Endothelial cell of umbilical vein (primary cell): ENCODE measurements at regions not wholly inside any gene's neighbourhood (a gene's known extent, or its start where the extent isn't known, plus 50 kb on each side); places are given as distances from the start of the nearest gene placed in this dataset.

Experiments
- BruUV-seq: library from RNA; stranded (reverse); fragments of 400-500 nt; replicated peaks from 2 replicates; lab custom pipeline; 2021; lab: Mats Ljungman, UMichigan
- CTCF ChIA-PET: fragments of 300-600, 350-600 bp; sonication (Branson Sonifier 250); formaldehyde crosslinking; loops from one replicate; lab custom pipeline; 2021; ENCODE audit warnings: antibody characterized with exemption, inconsistent platforms; lab: Charles Lee
- POLR2A ChIA-PET: fragments of 300-600, 350-600 bp; sonication (Branson Sonifier 250); formaldehyde crosslinking; loops from one replicate; lab custom pipeline; 2021; ENCODE audit warnings: antibody characterized with exemption, inconsistent platforms; lab: Charles Lee
- DNase-seq: peaks from one replicate; pipeline ENCODE4 v3.0.0-alpha.2; 2011; ENCODE audit warnings: low read depth, low spot score
- FAIRE-seq: peaks from 2 replicates; lab custom pipeline; 2011; peaks lifted over from hg19 to GRCh38; lab: Jason Lieb, UNC
- H2AFZ ChIP-seq: 2 replicates; pipeline ENCODE4 v1.6.0; 2012; ENCODE audit warnings: low read depth, low read length, control low read depth, inconsistent platforms
- H3K27ac ChIP-seq: 2 replicates; pipeline ENCODE4 v1.5.1; 2011; ENCODE audit warnings: low read depth, mild to moderate bottlenecking, control low read depth, low read length, moderate library complexity; ENCODE audit not compliant: insufficient read depth
- H3K27me3 ChIP-seq, 2 experiments: 2 replicates each; pipeline versions ENCODE4 v1.6.0 to v1.6.1; 2011; ENCODE audit warnings: low read length in 2 of 2, mixed read lengths in 1 of 2; ENCODE audit not compliant: control insufficient read depth in 2 of 2, insufficient read depth in 2 of 2
- H3K36me3 ChIP-seq, 2 experiments: 2 replicates in 1 of 2; 3 replicates in 1 of 2; pipeline ENCODE4 v1.5.1; 2011; ENCODE audit warnings: low read length in 2 of 2, mild to moderate bottlenecking in 1 of 2, moderate library complexity in 1 of 2; ENCODE audit not compliant: control insufficient read depth in 2 of 2, insufficient read depth in 2 of 2; ENCODE audit errors: extremely low read depth in 1 of 2
- H3K4me1 ChIP-seq: 3 replicates; pipeline ENCODE4 v1.5.1; 2011; ENCODE audit warnings: mild to moderate bottlenecking, low read length; ENCODE audit not compliant: control insufficient read depth, insufficient read depth; ENCODE audit errors: extremely low read depth
- H3K4me2 ChIP-seq: 2 replicates; pipeline ENCODE4 v1.6.1; 2011; ENCODE audit warnings: low read length, control low read depth, mixed read lengths; ENCODE audit not compliant: insufficient read depth
- H3K4me3 ChIP-seq, 3 experiments: fragments of 200-600 bp in 1 of 3; sonication (generic), shearing (Covaris generic) in 1 of 3; replicated peaks in 1 of 3; 2 replicates each; pipeline ENCODE4 v1.5.1; 2011 to 2016; ENCODE audit warnings: control low read depth in 3 of 3, low read length in 3 of 3, mild to moderate bottlenecking in 2 of 3, inconsistent platforms in 1 of 3, low read depth in 1 of 3, moderate library complexity in 1 of 3; ENCODE audit not compliant: insufficient read depth in 1 of 3
- H3K79me2 ChIP-seq: 2 replicates; pipeline ENCODE4 v1.6.0; 2012; ENCODE audit warnings: low read length, inconsistent platforms; ENCODE audit not compliant: control insufficient read depth, insufficient read depth
- H3K9ac ChIP-seq: replicated peaks from 2 replicates; pipeline ENCODE3; 2011; ENCODE audit warnings: low read length, control low read depth; ENCODE audit not compliant: insufficient read depth; ENCODE audit errors: extremely low read depth
- H3K9me1 ChIP-seq: replicated peaks from 3 replicates; pipeline ENCODE4 v1.6.0; 2011; ENCODE audit warnings: mild to moderate bottlenecking, low read length; ENCODE audit not compliant: control insufficient read depth, insufficient read depth; ENCODE audit errors: extremely low read depth
- H3K9me3 ChIP-seq: replicated peaks from 2 replicates; pipeline ENCODE4 v1.5.1; 2012; ENCODE audit warnings: low read length, inconsistent platforms; ENCODE audit not compliant: control insufficient read depth, insufficient read depth
- H4K20me1 ChIP-seq: replicated peaks from 2 replicates; pipeline ENCODE3; 2011; ENCODE audit warnings: mild to moderate bottlenecking, low read length; ENCODE audit not compliant: control insufficient read depth, insufficient read depth; ENCODE audit errors: extremely low read depth
- EZH2 ChIP-seq: IDR thresholded peaks from 2 replicates; pipeline ENCODE4 v1.6.1; 2012; ENCODE audit warnings: borderline replicate concordance, low read depth, mild to moderate bottlenecking, moderate library complexity, low read length, inconsistent platforms; ENCODE audit not compliant: severe bottlenecking
- FOS ChIP-seq: IDR thresholded peaks from 2 replicates; pipeline ENCODE4 v1.6.1; 2011; ENCODE audit warnings: mild to moderate bottlenecking, low read length, moderate library complexity, borderline replicate concordance; ENCODE audit not compliant: insufficient read depth
- GATA2 ChIP-seq: IDR thresholded peaks from 2 replicates; pipeline ENCODE4 v1.7.0; 2011; ENCODE audit warnings: low read depth, mild to moderate bottlenecking, moderate library complexity, mixed read lengths, low read length; ENCODE audit not compliant: insufficient read length, insufficient read depth
- JUN ChIP-seq: IDR thresholded peaks from 2 replicates; pipeline ENCODE4 v1.6.1; 2011; ENCODE audit warnings: borderline replicate concordance, low read depth; ENCODE audit not compliant: insufficient read length, insufficient read depth
- MYC ChIP-seq: IDR thresholded peaks from one replicate; pipeline ENCODE4 v1.6.1; 2011; ENCODE audit warnings: mild to moderate bottlenecking, low read depth, low read length
- POLR2A ChIP-seq: IDR thresholded peaks from 2 replicates; pipeline ENCODE4 v1.6.1; 2012; ENCODE audit warnings: low read depth, mild to moderate bottlenecking, control low read depth, low read length
- POLR2AphosphoS5 ChIP-seq: IDR thresholded peaks from 2 replicates; pipeline ENCODE4 v1.6.1; 2012; ENCODE audit warnings: low read depth, mild to moderate bottlenecking, control low read depth, low read length, moderate library complexity; ENCODE audit not compliant: insufficient read depth
- dilution Hi-C: fragments of 300-500 bp; cut with MboI; formaldehyde crosslinking; loops from one replicate; pipeline ENCODE4 v1.15.0; 2019; ENCODE audit warnings: low sequenced_read_pairs; ENCODE audit not compliant: extremely low pct_ligation_motif_present
- intact Hi-C: fragments of 100-400 bp; cut with micrococcal nuclease; formaldehyde crosslinking; loops from one replicate; pipeline ENCODE4 v1.10.0; 2022
- TF ChIP-seq, protein P1 (sequence below): IDR thresholded peaks from 2 replicates; pipeline ENCODE4 v1.6.1; 2011; ENCODE audit not compliant: insufficient read depth, insufficient read length
- TF ChIP-seq, protein P2 (sequence below), 2 donors: IDR thresholded peaks; 1 replicate in 1 of 2; 2 replicates in 1 of 2; pipeline ENCODE4 v1.5.1; 2011; ENCODE audit warnings: low read length in 2 of 2, mild to moderate bottlenecking in 2 of 2, moderate library complexity in 2 of 2, control low read depth in 1 of 2, inconsistent platforms in 1 of 2, low read depth in 1 of 2; ENCODE audit not compliant: insufficient read depth in 1 of 2; ENCODE audit errors: extremely low read depth in 1 of 2

DNA sequence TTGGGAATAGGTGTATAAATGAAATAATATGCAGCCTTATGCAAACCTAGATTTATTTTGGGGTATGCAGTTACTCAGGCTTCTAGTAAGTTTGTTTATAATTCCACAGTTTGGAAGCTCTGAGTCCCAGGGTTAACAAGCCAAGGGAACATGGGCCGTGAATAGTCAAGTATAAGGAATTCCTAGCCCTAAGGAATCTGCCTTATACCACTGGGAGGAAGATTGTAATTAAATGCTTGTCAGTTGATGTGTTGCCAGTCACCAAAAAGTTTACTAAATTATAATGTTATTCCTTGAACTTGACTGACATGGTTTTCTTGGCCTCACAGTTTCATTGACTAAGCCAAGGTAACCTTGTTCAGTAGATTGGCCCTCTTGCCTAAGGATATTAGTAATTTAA, 72.4 kb upstream of the SGO1 start:
- H4K20me1 ChIP-seq: no peaks in the 10 kb centered on the region
- no peaks in the 10 kb centered on the region for H3K9me3 ChIP-seq
- FAIRE-seq (no peak), DNase-seq (no peak)
- intact Hi-C loops (no loop called here), dilution Hi-C loops (no loop called here)
- no peak overlapping the region for H2AFZ ChIP-seq
- TF ChIP-seq GATA2: no peak
- no peak for TF ChIP-seq FOS
- TF ChIP-seq, protein P1, sequence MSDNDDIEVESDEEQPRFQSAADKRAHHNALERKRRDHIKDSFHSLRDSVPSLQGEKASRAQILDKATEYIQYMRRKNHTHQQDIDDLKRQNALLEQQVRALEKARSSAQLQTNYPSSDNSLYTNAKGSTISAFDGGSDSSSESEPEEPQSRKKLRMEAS: no peak
- TF ChIP-seq MYC: no peak
- no peak for TF ChIP-seq POLR2AphosphoS5
- TF ChIP-seq JUN: no peak
- no peak for TF ChIP-seq POLR2A
- TF ChIP-seq, protein P2, sequence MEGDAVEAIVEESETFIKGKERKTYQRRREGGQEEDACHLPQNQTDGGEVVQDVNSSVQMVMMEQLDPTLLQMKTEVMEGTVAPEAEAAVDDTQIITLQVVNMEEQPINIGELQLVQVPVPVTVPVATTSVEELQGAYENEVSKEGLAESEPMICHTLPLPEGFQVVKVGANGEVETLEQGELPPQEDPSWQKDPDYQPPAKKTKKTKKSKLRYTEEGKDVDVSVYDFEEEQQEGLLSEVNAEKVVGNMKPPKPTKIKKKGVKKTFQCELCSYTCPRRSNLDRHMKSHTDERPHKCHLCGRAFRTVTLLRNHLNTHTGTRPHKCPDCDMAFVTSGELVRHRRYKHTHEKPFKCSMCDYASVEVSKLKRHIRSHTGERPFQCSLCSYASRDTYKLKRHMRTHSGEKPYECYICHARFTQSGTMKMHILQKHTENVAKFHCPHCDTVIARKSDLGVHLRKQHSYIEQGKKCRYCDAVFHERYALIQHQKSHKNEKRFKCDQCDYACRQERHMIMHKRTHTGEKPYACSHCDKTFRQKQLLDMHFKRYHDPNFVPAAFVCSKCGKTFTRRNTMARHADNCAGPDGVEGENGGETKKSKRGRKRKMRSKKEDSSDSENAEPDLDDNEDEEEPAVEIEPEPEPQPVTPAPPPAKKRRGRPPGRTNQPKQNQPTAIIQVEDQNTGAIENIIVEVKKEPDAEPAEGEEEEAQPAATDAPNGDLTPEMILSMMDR (IDR thresholded peaks at IDR 0.05; ENCODE audit: extremely low read depth in 1 of 2, insufficient read depth in 1 of 2, low read depth in 1 of 2, low read length in 2 of 2): no peak
- no peak for TF ChIP-seq EZH2
- H3K4me2 ChIP-seq: no peak overlapping the region
- H3K9ac ChIP-seq: no peak overlapping the region
- H3K27me3 ChIP-seq: no peaks in the 10 kb centered on the region
- CTCF ChIA-PET: interaction anchor here (1.6 kb wide), 1 partner anchor 17 kb away, joined by 3 read pairs; no protein-coding TSS in a partner anchor
- no peak overlapping the region for H3K27ac ChIP-seq
- H3K79me2 ChIP-seq: no peaks in the 10 kb centered on the region
- H3K4me1 ChIP-seq: peaks cover 18% of the 10 kb centered on the region
- no peaks in the 10 kb centered on the region for H3K36me3 ChIP-seq
- POLR2A ChIA-PET: no interaction called here
- H3K9me1 ChIP-seq: no peaks in the 10 kb centered on the region
- no peak overlapping the region for H3K4me3 ChIP-seq
- BruUV-seq: no TSS peak
